HG03025 (cell line): ENCODE measurements at regions not wholly inside any gene's neighbourhood (a gene's known extent, or its start where the extent isn't known, plus 50 kb on each side); places are given as distances from the start of the nearest gene placed in this dataset.

ENCODE experiments used
- ATAC-seq: cut with Tn5 transposase; IDR thresholded peaks from one replicate; pipeline ENCODE4 v1.9.1; 2021; ENCODE audit warnings: mild to moderate bottlenecking, moderate library complexity; ENCODE audit not compliant: unreplicated experiment, low FRiP score

DNA sequence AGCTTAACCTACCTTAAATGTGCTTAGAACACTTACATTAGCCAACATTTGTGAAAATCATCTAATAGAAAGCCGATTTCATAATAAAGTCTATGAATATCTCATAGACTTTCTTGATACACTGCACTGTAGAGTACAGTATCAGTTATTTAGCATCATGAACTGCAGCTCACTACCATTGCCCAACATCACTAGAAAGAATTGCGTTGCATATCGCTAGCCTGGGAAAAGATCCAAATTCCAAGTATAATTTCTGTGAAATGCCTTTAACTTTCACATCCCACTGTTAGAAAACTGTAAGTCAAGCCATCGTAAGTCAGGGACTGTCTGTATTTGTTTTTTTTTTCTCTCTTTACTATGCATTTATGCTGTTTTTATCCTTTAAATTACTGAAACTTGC lies 918.6 kb upstream of the PABPC4L start:
- ATAC-seq = no peak

DNA sequence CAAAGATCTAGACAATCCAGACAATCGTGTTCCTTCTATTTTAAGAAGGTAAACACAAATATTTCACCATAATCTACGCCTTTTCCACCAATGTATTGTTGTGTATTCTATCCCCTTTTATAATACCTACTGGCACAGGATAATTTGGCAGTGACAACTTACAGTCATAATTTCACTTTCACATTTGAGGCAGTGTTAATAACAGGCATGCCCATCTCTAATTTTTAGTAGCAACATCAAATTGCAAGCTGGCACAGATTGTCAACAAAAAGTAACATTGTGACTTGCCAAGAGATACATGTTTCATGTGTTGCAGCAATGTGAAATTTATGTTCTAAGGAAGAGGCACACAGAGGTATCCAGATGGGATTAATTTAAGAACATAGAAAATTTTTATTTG lies 912.5 kb upstream of the PABPC4L start:
- ATAC-seq = no peak

DNA sequence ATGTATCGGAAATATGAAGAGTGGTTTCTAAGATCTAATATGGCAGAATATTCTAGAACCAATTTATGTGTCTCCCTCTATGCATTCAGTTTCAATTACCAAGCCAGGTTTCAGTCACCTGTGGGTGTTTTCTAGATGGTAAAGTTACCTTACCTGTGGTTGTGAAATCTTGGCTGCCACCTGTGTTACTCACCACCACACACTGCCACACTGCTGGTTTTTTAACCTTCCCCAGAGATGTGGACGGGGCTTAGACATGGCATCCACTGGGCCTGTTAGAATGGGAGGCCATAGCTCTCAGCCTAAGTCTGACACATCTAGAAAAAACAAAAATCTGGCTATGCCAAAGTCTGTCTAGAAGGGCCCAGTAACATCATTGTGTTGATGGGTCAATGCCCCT lies 896.5 kb upstream of the PABPC4L start:
- ATAC-seq = no peak

DNA sequence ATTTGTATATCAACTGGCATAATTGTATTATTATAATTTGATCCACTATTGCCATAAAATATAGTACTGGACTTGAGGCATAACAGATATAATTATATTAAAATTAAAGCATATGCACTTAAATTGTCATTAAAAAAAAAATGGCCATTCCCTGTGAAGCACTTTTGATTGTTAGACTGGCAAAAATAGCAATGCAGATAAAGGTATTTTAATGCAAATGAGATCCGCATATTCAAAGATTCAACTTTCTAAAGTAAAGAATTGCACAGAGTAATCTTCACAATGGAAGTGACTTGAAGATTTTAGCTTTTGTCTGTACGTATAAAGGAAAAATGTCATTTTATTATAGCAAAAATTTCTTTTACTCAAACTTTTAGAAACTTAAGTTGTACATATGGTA lies 871.8 kb upstream of the PABPC4L start:
- ATAC-seq = no peak

GRCh38 chr4:135072553-135072952 lies 871.0 kb upstream of the PABPC4L start:
- ATAC-seq = no peak

DNA sequence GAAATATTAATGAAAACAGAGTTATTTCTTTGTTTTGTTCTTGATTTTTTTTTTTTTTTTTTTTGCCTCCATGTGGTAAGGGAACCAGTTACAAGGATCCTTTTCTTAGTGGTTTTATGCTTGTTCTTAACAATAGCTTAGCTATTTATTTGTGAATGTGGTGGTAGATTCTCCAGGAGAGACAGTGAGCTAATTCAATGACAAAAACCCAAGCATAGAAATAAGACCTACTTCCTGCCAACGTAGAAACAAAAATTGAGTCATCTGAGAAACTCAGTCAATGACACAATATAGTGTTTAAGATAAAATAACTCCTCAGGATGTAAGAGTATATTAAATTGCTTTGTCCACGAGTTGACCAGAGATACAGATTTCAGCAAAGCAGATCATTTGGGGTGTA lies 863.8 kb upstream of the PABPC4L start:
- no peak for ATAC-seq

DNA sequence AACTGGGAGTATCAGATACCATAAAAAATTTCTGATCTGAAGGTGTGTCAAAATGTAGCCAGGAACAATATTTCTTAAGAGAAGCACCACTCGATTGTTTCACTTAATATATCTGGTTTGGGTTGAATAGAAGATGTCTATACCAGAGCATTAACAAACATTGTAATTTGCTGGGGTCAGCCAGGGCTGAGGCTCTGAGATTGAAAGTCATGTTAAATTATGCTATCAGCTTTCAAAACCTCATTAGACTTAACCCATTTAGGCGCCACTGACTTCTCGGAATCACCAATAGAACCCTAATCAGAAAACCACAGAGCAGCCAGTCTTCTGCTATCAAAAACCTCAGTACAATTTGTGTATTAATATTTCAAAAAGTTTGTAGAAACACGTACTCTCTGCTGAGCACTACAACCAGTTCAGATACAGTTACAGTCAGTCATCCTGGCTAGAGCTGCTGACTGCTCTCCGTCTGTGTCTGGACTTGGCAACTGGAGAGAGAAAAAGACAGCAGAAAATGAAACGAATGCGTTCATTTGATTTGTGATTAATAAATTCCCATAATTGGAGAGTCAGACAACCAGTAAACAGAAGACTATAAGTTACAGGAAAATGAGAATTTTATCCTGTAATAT lies 848.6 kb upstream of the PABPC4L start:
- no peak for ATAC-seq

GRCh38 chr4:135032670-135033069 lies 831.1 kb upstream of the PABPC4L start:
- no peak for ATAC-seq

GRCh38 chr4:135015771-135016170 lies 814.2 kb upstream of the PABPC4L start:
- ATAC-seq = no peak

- no peak for ATAC-seq
Observed at GRCh38 chr4:135007400-135007799, 805.8 kb upstream of the PABPC4L start.

- no peak for ATAC-seq
Observed at GRCh38 chr4:134999169-134999568, 797.6 kb upstream of the PABPC4L start.

GRCh38 chr4:134961963-134962362 lies 760.4 kb upstream of the PABPC4L start:
- ATAC-seq = no peak

DNA sequence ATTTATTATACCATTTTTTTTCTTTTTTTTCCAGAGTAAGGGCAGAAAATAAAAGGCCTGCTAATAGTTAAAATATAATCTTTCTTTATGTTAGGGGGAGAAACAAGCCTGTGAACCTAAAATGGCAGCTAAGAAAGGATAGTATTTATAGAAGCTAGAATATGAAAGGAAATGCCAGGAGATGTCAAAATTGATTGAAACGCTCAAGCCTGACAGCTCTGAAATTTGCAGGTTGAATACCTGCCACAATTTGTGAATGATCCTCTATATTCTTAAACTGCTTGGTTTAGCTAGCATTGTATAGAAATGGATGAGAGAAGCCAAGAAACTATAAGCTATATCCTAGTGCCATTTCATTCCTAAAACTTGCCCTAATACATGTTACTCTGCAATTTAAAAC lies 757.3 kb upstream of the PABPC4L start:
- no peak for ATAC-seq

DNA sequence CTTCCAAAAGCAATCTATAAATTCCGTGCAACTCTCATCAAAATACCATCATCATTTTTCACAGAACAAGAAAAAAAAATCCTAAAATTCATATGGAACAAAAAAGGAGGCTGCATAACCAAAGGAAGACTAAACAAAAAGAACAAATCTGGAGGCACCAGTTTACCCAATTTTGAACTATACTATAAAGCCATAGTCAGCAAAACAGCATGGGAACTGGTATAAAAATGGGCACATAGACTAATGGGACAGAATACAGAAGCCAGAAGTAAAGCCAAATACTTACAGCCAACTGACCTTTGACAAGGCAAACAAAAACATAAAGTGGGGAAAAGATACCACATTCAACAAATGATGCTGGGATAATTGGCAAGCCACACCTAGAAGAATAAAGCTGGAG lies 753.5 kb upstream of the PABPC4L start:
- ATAC-seq = no peak

DNA sequence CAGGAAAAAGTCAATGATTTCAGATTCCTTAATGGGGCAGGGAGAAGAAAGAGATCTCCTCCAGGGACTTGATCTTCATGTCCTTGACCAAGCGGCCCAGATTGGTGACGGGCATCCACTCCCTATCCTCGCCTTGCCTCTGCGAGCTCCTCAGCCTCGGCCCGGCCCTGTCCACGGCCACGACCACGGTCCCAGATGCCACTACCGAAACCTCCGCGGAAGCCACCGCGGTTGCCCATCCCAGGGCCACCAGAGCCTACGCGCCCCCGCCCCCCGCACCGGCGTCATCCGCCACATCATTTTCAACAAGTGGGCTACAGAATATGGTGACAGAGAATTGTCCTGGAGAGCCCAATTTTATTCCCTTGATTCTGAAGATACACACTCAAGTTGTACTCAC lies 751.2 kb upstream of the PABPC4L start:
- no peak for ATAC-seq

DNA sequence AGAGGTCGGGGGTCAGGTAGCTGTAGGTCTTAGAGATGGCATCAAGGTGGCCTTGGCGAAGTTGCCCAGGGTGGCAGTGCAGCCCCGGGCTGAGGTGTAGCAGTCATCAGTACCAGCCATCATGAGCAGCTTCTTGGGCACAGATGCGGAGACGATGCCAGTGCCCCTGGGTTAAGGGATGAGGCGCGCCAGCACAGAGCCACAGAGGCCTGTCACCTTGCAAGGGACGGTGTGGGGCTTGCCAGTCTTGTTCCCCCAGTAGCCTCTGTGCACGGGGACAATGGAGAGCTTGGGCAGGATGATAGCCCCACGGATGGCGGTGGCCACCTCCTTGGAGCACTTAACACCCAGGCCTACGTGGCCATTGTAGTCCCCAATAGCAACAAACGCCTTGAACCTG lies 750.7 kb upstream of the PABPC4L start:
- no peak for ATAC-seq

DNA sequence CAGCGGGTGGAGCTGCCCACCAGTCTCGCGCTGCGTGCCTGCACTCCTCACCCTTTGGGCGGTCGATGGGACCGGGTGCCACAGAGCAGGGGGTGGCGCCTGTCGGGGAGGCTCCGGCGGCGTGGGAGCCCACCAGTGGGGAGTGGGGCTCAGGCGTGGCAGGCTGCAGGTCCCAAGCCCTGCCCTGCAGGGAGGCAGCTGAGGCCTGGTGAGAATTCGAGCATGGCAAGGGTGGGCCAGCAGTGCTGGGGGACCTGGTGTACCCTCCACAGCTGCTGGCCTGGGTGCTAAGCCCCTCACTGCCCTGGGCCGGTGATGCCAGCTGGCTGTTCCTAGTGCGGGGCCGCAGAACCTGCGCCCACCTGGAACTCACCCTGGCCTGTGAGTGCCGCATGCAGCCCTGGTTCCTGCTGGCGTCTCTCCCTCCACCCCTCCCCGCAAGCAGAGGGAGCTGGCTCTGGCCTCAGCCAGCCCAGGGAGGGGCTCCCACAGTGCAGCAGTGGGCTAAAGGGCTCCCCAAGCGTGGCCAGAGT lies 746.6 kb upstream of the PABPC4L start:
- ATAC-seq = no peak

DNA sequence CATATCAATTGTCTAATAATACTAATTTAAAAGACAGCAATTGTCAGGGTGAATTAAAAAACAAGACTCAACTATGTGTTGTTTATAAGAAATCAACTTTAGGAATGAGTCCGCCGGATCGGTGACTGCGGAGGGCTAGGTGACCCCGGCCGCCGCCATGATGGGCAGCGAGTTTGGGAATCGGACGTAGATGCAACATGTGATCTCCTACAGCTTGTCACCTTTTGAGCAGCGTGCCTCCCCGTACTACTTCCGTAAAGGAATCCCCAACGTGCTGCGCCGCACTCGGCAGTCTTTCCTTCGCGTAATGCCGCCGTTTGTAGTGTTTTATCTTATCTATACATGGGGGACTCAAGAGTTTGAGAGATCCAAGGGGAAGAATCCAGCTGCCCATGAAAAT lies 742.5 kb upstream of the PABPC4L start:
- ATAC-seq = no peak

DNA sequence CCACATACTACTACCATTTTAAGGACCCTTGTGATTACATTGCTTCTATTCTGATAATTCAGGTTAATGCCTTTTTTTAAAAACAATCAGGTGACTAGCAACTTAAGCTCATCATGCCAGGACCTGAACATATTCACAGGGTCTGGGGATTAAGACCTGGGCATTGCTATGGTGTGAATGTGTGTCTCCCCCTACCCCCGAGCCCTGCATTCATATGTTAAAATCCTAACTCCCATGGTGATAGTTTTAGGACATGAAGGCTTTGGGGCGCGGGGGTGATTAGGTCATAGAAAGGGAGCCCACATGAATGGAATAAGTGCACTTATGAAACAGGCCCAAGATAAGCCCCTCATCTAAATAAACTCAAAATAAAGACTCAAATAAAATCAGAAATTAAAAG lies 734.4 kb upstream of the PABPC4L start:
- no peak for ATAC-seq

GRCh38 chr4:134935320-134935719 lies 733.7 kb upstream of the PABPC4L start:
- ATAC-seq = no peak

DNA sequence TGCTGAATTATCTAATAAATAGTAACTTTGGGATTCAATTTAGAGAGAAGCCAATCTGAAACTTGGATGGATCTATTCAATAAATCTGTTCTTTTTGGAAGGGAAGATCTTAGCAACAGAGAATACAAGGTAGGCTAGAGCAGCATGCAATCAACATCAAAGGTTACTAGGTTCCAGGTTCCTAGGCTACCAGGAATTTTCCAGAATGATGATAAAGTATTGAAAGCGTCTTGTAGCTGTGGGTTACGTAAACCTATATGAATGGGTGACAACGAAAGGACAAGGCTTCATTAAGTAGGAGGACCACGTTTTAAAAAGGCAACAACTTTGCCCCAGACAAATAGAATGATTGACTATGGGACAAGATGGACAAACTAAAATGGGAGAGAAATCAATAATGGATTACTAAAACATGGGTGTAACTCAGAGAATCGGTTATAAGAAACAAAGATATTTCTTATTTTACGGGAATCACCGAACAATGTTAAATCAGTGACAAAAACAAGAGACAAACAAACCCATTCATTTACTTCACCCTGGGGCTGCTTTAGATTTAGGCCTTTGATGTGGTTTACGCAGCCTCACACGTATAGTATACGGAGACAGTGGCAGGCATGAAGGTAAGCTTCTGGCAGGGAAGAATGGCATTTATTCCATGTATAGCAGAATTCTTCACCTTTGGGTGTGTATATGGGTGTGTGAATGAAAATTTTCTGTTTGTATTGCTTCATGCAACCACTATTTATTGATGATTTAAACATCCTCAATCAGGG lies 732.6 kb upstream of the PABPC4L start:
- no peak for ATAC-seq

DNA sequence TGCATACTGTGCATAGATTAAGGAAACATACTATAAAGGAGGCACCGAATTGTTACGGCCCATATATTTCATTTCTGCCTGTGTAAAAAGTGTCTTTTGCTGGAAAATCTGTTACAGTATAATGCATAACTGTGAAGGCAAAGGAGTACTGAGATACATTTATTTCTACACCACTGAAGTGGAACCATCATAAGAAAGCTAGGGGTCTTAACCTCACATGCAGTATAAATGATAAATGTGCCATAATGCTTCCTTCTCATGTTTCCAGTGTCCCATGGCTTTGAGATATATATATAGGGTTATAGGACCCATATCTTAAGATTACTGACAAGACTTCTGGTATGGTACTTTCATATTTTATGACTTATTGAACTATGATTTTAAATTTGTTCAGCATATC lies 713.8 kb upstream of the PABPC4L start:
- no peak for ATAC-seq
